CD1c-positive myeloid dendritic cell (primary cell): ENCODE measurements at regions not wholly inside any gene's neighbourhood (a gene's known extent, or its start where the extent isn't known, plus 50 kb on each side); places are given as distances from the start of the nearest gene placed in this dataset.
"Not testable (repeated sequence)": the region's sequence is repeated elsewhere in the genome, so short reads cannot be mapped to it uniquely, and the experiment has no call there.

Experiments used
- DNase-seq: peaks from one replicate; pipeline ENCODE4 v3.0.0-alpha.2; 2016; ENCODE audit errors: extremely low spot score

DNA sequence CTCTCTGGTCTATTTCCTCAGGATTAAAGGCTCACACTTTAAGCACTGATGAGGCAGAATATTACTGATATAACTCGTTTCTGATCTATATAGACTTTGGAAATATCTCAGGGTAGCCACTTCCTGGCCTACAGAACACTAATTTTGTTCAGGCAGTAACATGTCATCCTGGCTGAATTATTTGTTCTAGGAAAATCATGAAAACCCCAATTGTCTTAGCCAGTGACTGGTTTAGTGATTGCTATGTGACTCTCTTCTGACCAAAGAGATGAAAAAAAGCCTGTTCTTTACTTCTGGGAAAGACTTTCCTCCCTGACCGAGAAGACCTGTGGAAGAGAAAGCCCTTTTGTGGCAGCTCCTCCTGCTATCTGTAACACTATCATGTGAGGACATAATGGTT, 453.7 kb downstream of the SETD4 start:
- no peak for DNase-seq

DNA sequence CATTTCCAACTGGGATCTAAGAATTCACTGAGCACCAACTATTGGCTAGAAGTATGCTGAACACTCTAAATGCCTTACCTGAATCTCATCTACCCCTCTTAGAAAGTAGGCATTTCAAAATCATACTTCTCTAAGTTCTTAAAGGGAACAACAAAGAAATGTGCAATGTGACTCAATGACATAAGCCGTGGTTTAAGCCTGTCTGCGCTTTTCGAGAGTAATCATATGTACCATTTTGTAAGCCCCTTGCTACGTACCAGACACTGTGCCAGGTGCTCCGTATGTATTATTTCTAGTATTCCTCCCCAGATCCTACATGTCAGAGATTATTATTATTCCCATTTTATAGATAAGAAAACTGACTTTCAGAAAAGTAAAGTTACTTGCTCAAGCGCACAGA, 454.2 kb downstream of the SETD4 start:
- DNase-seq: no peak

DNA sequence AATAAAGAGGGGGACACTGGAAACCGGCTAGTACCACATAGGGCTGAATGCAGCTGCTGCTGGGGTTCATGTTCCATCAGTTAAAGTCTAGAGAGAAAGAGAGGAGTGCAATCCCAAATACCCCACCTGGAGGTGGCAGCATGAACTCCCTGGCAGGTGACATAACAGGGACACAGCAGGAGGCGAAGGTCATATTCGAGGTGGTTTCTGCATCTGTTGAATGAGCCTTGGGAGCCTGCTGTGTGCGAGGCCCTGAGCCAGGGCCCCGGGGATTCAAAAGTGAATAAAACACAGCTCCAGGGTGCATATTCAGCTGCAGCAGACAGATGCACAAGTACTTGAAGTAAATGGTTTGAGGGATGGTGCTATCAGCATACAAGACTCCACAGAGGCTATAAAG, 456.8 kb downstream of the SETD4 start:
- no peak for DNase-seq

DNA sequence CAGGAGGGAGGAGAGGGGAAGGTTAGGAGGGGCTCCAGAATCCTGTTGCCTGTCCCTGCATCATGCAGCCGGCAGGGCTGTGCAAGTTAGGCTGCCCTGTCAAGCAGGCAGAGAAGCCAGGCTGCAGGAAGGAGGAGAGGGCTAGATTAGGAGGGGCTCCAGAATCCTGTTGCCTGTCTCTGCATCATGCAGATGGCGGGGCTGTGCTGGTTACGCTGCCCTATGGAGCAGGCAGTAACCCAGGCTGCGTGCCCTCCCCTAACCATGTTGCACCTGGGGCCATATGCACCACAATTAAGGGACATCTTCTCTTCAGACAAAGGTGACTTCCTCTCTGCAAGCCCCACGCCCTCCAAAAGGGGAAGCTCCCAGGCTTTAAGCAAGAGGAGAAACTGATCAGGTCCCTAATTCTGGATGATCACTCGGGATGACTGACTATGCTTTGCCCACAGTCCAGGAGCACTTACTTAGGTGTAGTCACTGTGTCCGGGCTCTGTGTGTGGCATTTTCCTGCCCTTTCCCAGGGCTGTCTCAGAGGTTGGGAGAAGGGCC, 457.4 kb downstream of the SETD4 start:
- DNase-seq: peak; percentile 25

DNA sequence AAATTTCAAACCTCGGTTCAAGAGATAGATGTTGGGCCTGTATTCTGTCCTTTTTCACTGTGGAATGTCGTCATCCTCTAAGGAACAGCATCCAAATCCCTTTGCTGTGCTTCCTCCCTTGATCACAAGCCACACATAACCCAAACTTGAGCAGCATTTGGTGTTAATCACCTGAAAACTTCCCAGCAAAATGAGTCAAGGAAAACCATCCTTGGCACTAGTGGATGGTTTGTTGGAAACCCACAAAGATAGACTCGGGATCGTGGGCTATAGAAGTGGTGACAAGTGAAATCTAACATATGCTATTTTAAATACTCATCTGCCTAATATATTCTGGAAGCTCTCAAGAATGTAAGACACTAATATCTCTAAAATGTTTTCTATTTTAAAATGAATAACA, 459.1 kb downstream of the SETD4 start:
- no peak for DNase-seq

DNA sequence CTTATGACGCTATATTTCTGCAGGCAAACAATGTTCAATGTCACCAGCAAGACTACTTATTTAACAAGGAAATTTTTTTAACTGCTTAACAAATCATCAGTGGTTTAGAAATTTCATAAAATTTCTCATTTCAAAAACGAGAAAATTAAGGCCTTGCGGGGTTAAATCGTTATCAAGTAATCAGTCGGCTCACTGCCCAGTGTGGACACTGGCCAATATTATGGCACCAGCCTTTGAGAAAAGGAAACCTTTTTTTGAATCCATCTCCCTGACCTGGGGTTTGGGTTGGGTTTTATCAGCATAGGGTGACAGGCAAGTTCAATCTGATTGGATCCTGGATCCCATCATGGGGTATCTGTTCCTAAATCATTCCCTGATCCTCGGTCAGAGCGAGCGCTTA, 461.2 kb downstream of the SETD4 start:
- DNase-seq: no peak

DNA sequence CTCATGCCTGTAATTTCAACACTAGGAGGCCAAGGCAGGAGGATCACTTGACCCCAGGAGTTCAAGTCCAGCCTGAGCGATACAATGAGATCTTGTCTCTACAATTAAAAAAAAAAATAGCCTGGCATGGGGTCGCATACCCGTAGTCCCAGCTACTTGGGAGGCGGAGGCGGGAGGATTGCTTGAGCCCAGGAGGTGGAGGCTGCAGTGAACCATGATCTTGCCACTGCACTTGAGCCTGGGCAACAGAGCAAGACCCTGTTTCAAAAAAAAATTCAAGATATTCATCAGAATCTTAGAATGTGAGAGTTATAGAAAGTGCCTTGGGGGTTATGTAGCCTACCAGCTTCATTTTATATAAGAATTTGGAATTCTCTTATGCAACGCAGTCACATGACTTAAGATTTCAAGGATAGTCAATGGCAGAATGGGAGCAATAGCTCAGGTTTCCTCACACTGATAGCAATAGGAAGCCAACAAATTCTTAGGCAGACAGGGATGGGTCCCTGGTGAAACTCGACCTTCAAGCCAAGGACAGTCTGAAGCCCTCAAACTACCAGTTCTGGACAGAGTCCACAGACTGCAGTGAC, 462.5 kb downstream of the SETD4 start:
- no peak for DNase-seq

DNA sequence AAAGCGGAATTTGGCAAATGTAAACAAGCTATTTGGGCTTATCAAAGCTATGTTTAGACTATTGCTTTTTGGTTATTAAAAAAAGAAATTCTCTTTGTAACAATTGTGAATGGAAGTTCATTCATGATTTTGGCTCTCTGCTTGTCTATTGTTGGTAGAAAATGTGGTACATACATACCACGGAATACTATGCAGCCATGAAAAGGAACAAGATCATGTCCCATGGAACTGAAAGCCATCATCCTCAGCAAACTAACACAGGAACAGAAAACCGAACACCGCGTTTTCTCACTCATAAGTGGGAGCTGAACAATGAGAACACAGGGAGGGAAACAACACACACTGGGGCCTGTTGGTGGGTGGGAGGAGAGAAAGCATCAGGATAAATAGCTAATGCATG, 465.4 kb downstream of the SETD4 start:
- no peak for DNase-seq

DNA sequence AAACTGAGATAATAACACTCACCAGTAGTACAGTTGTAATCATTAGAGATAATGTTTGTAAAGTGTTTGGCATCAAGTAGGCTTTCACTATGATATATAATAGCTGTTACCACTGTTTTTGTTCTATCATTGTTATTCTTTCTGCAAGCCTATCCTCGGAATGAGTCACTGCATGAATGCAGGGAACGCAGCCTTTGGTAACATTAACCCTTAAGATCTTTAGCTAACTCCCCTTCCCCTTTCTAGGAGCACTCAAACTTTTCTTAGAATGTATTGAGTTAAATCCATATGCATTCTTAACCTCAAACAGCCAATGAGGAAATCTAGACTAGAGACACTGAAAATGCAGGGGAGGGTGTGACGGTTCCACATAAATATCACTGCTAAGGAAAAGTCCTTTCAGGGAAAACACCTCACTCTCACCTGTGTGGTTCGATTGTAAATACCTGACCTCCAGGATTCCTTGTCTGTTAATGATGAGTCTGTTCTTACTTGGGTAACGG, 467.3 kb downstream of the SETD4 start:
- DNase-seq: no peak

DNA sequence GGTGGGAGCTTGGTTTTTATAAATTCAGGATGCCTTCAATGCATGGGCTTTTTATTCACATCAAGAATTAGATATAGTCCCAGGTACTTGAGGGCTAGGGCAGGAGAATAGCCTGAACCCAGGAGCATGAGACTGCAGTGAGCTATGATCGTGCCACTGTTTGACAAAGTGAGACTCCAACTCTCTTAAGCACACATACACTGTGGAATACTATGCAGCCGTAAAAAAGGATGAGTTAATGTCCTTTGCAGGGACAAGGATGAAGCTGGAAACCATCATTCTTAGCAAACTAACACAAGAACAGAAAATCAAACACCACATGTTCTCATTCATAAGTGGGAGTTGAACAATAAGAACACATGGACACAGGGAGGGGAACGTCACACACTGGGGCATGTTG, 470.0 kb downstream of the SETD4 start:
- not testable (repeated sequence) for DNase-seq

DNA sequence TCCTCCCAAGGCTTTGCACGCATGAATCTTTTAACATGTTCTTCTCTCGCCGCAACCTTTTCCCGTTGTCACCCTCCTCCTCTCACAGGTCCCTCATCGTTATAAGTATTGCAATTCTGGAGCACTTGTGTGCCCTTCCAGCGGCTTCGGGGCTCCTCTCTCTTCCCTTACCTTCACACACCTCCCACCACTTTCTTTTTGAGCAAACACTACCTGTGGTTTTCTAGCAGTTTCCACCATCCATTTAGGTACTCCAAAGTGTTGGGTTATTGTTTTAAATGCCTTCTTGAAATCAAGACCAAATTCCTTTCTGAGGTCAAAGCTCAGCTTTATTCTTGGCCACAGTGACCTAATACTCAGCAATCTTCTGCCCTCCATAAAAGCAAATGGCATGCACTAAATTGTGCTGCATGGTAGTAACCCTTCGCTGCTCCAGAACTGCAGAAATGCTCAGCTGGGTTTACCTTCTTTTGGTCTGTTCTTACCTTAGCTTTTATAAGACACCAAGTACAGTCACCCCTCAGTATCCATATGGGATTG, 472.4 kb downstream of the SETD4 start:
- no peak for DNase-seq

DNA sequence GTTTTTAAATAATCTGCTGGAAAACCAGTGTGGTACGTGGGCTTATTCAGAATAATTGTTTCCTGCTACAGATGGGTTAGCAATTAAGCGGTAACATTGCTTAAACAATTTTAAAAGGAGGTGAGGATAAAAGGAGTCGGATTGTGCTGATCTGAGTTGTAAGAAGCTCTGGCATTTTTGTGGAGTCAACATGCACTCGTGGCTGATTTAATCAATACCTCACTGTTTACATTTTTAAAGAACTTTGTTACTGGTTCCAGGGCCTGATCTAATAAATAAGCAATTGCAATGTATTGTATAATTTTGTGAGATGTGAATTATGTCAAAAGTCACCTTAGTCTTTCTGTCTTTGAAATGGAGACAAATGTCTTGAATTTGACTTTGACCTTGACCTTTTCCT, 474.0 kb downstream of the SETD4 start:
- DNase-seq: no peak

DNA sequence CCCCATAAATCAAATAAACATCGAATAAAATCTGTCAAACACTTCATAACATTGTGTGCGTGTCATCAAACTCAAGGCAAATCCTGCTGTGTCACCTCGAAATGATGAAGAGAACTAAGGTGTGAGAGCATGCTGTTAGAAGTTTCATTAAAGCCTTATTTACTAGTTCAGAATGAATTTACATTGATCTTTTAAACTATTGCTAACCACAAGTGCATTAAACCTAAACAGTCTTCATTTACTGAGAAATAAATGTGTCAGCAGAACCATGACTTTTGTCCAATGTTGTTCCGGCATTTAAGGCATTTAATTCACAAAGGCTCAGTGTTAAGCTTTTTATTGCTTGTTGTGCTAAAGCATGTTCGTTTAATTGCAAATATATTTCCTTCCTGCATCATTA, 474.4 kb downstream of the SETD4 start:
- no peak for DNase-seq

DNA sequence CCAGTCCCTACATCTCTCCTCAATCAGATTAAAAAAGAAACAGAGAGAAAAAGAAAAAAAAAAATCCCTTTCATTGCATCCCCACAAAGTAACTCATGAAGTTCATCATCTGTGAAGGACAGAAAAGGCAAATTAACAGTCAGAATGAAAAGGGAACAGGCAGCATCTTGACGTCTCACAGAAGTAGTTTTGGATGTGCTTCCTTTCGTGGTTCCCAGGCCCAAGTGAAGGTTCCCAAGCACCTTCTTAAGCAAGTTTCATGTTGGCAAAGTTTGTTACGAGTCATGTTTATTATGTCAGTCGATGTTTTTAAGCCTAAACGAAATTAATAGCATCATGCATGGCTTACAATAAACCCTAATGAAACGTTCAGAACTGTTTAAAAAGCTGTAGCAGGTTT, 475.2 kb downstream of the SETD4 start:
- no peak for DNase-seq

DNA sequence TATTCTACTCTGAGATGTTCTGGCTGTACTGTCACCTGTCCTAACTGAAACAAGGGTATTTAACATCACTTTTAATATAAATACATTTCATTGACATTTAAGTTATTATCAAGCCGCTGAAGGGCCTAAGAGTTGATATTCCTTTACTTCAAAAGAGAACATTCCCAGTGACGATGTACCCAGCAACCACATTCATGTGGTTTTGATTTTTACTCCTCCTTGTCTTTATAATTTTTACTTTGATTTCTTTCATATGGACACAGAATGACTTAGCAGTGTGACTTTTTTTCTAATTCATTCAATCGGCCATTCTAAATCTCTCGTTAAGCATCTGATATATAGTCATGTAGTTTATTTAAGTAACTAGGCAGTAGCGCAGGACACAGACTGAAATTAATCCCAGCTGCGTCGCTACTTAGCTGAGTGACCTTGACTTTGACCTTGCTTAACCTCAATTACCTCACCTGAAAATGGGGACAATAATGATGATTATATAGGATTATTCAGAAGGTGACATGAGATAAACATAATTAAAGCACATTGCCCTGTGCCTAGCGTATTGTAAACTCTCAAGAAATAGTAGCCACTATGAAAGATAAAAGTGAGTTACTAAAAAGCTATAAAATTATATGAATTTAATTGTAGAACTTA, 476.6 kb downstream of the SETD4 start:
- DNase-seq: no peak

DNA sequence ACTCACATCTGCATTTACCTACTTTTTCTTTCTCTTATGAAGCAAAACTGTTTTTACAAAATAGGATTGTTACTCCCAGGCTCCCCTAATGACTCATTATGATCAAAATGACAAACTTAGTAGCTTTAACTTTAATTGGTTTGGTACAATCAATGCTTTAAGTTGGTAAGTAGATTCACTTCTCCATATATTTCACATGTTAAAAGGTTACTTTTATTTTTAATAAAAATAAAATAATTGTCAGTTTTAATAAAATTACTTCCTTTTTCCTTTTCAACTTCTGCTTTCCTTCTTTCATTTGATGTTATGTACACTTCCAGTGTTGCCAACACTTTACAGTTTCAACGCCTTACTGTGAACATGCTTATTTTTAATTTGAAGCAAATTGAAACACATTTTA, 477.6 kb downstream of the SETD4 start:
- peak; percentile 9 for DNase-seq

DNA sequence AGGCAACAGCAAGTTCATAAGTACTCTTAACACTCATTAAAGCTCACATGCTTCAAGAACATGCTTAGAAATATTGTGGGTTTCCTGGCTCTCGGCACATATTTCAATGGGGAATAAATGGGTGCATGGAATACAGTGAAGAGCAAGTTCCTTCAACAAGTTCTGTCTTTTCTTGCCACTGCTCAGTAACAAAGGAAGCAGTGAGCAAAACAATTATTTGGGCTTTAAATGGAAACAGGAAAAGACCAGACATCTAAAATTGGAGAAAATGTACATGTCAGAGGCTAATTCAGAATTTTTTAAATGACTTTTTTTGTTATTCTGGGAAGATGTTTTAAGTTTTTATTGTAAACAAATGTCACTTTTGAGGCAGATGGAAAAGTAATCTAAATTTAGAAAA, 478.7 kb downstream of the SETD4 start:
- no peak for DNase-seq

DNA sequence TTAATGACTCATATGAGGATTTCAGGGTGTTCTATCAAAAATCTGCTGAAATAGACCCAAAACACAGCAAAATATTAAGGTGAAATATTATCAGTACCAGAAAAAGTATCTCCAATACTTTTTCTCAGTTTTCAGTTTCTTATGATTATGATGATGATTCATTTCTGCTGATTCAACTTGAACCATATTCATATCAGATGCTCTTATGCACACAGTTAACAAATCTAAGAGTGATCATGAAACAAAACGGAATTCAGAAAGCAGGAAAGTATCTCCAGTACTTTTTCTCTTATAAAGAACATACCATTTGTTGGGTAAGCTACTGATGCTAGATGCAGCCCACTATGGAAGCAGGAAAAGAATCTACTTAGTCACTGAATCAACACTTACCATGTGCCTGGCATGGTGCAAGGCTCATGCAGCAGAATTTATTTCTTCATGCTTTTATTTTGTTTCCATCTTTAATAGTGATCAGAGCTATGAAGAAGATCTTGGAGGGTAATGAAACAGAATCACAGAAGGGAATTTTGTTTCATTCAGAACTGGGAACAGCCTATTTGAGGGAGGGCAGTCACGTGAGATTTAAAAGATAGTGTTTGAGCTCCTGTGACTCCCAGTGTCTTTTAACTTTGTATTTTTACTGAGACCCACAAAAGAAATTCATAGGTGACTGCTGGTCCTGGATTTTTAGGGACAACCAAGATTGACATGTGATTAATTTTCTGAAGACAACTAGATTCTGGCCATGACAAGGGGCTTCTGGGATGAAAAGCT, 480.6 kb downstream of the SETD4 start:
- DNase-seq: no peak

DNA sequence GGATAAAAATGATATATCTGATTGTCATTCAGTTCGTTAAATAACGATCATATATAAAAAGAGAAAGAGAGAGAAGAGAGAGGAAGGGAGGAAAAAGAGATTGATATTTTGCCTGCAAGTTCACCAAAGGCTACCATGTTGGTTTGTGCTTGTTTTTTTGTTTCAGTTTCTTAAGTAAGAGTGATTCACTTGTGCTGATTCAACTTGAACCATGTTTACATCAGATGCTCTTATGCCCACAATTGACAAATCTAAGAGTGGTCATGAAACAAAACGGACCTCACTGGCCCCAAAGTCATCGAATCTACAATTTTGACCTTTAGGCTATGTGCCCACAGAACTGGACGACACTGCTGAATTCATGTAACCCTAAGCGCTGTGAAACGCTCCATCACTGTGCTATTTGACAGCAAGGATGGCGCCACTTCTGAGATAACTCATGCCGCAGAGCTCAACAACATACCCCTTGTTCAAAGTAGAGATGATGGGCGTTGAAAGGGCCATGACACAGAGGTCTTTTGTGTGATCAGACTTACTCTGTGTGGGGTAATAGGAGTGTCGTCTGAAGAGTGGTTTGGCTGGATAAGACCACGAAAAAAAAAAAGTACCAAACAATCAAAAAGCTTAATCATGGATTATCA, 481.4 kb downstream of the SETD4 start:
- DNase-seq: no peak

DNA sequence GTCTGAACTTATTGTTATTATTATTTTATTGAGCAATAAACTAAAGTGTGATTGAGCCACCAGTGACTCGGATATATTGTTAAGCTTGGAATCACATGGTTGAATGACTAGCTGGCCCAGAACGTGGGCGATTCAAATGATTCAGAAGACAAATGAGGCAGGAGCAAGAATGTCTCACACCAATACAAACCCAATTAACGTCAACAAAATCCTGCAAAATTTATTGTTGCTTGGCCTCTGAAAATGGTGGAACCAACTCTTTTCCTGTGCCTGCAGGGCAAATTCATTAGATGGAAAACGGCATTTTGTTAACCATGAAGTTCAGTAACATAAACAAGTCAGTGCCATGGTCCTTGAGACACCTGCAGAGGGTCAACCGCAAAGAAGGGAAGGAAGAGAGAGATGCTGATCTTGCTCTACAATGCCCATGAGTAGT, 482.0 kb downstream of the SETD4 start:
- no peak for DNase-seq

DNA sequence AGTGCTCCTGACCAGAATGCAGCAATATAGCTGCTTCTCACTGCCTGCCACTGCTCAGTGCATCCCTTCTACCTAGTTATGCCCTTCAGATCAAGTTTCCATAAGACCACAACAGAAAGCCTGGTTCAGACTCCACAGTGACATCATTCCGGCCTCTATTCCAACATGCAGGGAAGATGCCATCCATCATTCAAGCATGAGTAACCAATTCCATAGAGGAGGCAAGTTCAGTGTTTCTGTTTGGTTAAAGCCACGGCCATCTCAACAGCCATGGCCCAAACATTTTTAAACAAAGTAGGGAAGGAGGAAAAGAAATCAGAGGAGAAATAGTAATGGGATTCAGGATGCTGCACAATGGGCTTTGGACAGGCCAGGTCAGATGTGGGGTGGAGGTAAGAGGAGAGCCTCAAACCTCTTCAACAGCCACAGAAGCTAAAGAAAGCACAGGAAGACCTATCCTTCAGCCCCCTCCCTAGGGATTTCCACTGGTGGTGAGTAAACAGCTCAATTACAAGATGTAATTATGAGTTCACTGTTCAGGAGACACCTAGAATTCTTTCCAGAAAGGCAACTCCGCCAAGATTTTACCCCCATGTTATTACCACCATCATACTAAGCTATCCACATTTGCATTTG, 484.9 kb downstream of the SETD4 start:
- DNase-seq: no peak
